GM13976 (cell line): ENCODE measurements at regions not wholly inside any gene's neighbourhood (a gene's known extent, or its start where the extent isn't known, plus 50 kb on each side); places are given as distances from the start of the nearest gene placed in this dataset.

Experiments
- DNase-seq: peaks from one replicate; pipeline ENCODE4 v3.0.0; 2012; ENCODE audit warnings: low spot score
- in situ Hi-C: fragments of 300-500 bp; cut with MboI; formaldehyde crosslinking; loops from one replicate; pipeline ENCODE4 v1.12.0; 2022; ENCODE audit warnings: low sequenced_read_pairs, mixed read lengths, inconsistent platforms; ENCODE audit not compliant: unreplicated experiment
- TF ChIP-seq, protein P1 (sequence below): IDR thresholded peaks from 2 replicates; pipeline ENCODE4 v1.5.1; 2012; ENCODE audit warnings: borderline replicate concordance, mild to moderate bottlenecking; ENCODE audit not compliant: insufficient read depth; ENCODE audit errors: extremely low read depth, missing control alignments, control extremely low read depth

DNA sequence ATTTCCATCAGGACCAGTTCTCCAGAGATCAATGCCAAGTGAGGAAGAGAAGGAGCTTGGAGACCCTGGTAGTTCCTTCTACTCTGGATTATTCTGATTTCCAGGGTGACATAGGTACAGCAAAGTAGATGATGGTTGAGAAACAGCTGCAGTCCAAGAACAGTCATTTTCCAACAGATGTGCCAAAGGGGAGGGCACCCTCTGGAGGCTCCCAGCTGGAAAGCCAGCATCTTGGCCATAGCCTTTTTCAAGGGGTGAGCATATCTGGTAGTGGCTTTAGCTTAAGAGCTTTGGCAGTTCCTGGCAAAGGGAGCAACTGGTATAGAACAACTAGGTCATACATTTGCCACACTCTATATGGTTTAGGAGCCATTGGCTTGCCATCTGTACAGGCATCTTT is 492.7 kb downstream of the RASEF start:
- in situ Hi-C loops, result no loop called here
- TF ChIP-seq, protein P1, sequence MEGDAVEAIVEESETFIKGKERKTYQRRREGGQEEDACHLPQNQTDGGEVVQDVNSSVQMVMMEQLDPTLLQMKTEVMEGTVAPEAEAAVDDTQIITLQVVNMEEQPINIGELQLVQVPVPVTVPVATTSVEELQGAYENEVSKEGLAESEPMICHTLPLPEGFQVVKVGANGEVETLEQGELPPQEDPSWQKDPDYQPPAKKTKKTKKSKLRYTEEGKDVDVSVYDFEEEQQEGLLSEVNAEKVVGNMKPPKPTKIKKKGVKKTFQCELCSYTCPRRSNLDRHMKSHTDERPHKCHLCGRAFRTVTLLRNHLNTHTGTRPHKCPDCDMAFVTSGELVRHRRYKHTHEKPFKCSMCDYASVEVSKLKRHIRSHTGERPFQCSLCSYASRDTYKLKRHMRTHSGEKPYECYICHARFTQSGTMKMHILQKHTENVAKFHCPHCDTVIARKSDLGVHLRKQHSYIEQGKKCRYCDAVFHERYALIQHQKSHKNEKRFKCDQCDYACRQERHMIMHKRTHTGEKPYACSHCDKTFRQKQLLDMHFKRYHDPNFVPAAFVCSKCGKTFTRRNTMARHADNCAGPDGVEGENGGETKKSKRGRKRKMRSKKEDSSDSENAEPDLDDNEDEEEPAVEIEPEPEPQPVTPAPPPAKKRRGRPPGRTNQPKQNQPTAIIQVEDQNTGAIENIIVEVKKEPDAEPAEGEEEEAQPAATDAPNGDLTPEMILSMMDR, result no peak
- no peak for DNase-seq

DNA sequence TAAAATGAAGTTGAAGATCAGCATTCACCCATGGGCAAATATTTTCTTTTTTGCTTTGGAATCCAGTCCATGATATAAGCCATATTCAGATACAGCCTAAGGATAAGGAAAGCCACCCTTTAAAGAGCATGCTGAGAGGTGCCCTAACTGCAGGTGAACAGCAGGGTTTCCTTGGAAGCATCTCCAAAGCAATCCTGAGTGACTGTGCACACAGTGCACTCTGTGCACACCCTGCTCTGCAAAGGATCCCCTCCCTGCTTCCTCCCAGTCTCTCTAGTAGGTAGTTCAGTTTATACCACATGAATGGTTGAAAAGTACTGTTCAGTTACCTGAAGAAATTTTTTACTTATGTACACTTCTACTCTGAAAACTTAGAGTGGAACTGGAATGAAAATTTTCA is 491.4 kb downstream of the RASEF start:
- TF ChIP-seq, protein P1, result no peak
- in situ Hi-C loops, result no loop called here
- no peak for DNase-seq

DNA sequence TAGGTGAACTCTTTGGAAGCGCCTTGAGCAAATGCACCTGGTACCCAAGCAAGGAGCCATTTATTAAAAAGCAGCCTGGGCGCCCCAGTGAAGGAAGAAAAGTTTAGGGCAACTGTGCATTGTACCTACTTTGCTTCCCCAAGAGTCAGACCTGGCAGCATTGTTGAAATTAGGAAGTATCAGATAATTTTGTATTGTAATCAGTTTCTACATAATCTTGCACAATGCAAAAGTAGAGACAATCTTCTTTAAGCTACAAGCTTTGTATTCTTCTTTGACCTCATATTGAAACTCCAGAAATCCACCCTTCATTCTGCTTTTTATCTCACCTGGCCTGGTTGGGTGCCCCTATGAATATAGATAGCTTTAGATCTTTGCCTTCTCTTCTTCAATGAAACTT is 490.8 kb downstream of the RASEF start:
- DNase-seq, result no peak
- TF ChIP-seq, protein P1, result no peak
- in situ Hi-C loops, result no loop called here

DNA sequence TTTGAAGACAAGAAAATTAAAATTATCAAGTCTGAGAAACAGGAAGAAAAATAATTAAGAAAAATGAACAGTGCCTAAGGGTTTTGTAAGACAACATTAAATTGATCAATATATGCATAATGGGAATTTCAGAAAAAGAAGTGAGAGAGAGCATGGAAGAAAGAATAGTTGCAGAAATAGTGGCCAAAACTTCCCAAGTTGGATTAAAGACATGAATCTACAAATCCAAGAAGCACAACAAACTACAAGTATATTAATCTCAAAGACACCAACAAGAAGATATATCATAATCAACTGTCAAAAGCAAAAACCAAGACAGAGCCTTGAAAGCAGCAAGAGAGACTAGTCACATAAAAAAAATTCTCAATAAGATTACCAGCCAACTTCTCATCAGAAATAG is 488.0 kb downstream of the RASEF start:
- in situ Hi-C loops, result no loop called here
- TF ChIP-seq, protein P1, result no peak
- no peak for DNase-seq

DNA sequence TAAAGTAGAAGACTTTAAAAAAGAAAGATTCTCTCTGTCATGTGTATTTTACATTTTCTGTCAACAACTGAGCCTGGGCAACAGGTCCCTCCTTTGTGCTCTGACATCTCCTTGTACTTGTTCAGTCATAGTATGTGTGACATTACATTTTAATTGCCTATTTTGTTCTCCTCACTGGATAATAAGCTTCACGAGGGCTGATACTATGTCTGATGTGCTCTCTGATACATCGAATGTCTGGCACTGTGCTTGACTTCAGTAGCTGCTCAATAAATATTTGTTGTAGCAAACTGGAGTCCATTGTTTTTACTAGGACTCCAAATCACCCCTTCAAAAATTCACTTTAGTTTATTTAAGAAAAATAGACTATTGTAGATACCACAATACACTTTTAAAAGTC is 482.0 kb downstream of the RASEF start:
- TF ChIP-seq, protein P1, result no peak
- no peak for DNase-seq
- in situ Hi-C loops, result no loop called here

DNA sequence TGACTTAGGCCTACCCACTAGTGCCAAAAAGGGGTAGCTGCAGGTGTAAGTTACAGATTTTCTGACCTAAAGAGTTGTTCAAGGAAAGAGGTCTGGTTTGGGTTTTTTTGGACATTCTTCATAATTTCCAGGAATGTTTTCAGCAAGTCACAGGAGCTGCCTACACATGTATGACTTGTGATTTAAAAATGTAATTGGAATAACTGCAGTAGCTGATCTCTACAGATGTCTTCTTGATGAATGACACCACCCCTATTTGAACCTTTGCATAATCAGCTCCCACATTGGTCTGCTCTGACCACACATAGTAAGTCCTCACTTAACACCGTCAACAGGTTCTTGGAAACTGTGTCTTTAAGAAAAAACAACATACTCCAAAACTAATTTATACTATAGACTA is 481.4 kb downstream of the RASEF start:
- in situ Hi-C loops, result no loop called here
- no peak for DNase-seq
- TF ChIP-seq, protein P1, result no peak

DNA sequence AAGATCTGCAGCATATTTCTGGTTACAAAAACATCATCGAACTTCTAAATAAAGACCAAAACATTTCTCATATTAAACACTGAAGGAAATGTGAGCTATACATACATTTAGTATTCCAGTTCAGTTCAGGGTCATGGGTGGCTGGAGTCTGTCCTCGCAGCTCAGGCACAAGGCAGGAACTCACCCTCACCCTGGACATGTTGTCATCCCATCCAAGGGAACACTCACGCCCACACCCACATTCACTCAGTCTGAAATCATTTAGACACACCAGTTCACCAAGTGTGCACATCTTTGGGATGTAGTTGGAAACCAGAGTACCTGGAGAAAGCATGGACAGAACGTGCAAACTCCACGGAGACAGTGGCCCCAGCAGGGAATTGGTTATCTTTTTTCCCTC is 481.0 kb downstream of the RASEF start:
- TF ChIP-seq, protein P1, result no peak
- no peak for DNase-seq
- in situ Hi-C loops, result no loop called here
